HG02884 (cell line): ENCODE measurements at regions not wholly inside any gene's neighbourhood (a gene's known extent, or its start where the extent isn't known, plus 50 kb on each side); places are given as distances from the start of the nearest gene placed in this dataset.

ENCODE experiments used
- ATAC-seq: cut with Tn5 transposase; IDR thresholded peaks from one replicate; pipeline ENCODE4 v1.9.1; 2021; ENCODE audit warnings: mild to moderate bottlenecking, moderate library complexity; ENCODE audit not compliant: unreplicated experiment

GRCh38 chr10:44180321-44181168, 204.4 kb downstream of the CXCL12 start:
- ATAC-seq: no peak

GRCh38 chr10:44178856-44179255, 206.0 kb downstream of the CXCL12 start:
- no peak for ATAC-seq

- no peak for ATAC-seq
Measured at GRCh38 chr10:44178281-44178680, 206.6 kb downstream of the CXCL12 start.

GRCh38 chr10:44177610-44178009, 207.3 kb downstream of the CXCL12 start:
- no peak for ATAC-seq

- no peak for ATAC-seq
Measured at GRCh38 chr10:44176311-44176710, 208.6 kb downstream of the CXCL12 start.

- no peak for ATAC-seq
Measured at GRCh38 chr10:44173608-44173894, 211.3 kb downstream of the CXCL12 start.

GRCh38 chr10:44172883-44173607, 211.9 kb downstream of the CXCL12 start:
- no peak for ATAC-seq

- no peak for ATAC-seq
Measured at GRCh38 chr10:44171765-44172164, 213.1 kb downstream of the CXCL12 start.

- ATAC-seq: no peak
Measured at GRCh38 chr10:44168478-44168877, 216.4 kb downstream of the CXCL12 start.

- no peak for ATAC-seq
Measured at GRCh38 chr10:44167752-44168151, 217.1 kb downstream of the CXCL12 start.

- ATAC-seq: no peak
Measured at GRCh38 chr10:44166441-44166840, 218.5 kb downstream of the CXCL12 start.

- ATAC-seq: no peak
Measured at GRCh38 chr10:44164251-44164956, 220.5 kb downstream of the CXCL12 start.

- ATAC-seq: no peak
Measured at GRCh38 chr10:44161184-44161583, 223.7 kb downstream of the CXCL12 start.

GRCh38 chr10:44157574-44157973, 227.3 kb downstream of the CXCL12 start:
- ATAC-seq: no peak

- no peak for ATAC-seq
Measured at GRCh38 chr10:44154956-44155355, 229.9 kb downstream of the CXCL12 start.

GRCh38 chr10:44153918-44154670, 230.8 kb downstream of the CXCL12 start:
- ATAC-seq: no peak

- no peak for ATAC-seq
Measured at GRCh38 chr10:44143556-44143955, 241.3 kb downstream of the CXCL12 start.

GRCh38 chr10:44132361-44133289, 252.3 kb downstream of the CXCL12 start:
- ATAC-seq: no peak

GRCh38 chr10:44126291-44126717, 258.6 kb downstream of the CXCL12 start:
- no peak for ATAC-seq

- no peak for ATAC-seq
Measured at GRCh38 chr10:44125879-44126278, 259.0 kb downstream of the CXCL12 start.
